ENCODE measurements at regions not wholly inside any gene's neighbourhood (a gene's known extent, or its start where the extent isn't known, plus 50 kb on each side); places are given as distances from the start of the nearest gene placed in this dataset.

DNA sequence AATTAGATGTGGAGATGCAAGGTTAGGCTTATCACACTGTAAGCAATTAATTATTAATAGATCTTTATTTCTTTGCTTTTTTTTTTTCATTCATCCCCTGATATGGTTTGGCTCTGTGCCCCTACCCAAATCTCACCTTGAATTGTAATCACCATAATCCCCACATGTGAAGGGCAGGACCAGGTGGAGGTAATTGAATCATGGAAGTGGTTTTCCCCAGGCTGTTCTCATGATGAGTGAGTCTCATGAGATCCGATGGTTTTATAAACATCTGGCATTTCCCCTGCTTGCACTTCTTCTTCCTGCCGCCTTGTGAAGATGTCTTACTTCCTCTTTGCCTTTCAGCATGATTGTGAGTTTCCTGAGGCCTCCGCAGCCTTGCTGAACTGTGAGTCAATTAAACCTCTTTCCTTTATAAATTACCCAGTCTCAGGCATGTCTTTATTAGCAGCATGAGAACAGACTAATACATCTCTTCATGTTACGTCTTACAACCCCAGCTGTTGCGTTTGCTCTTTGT is 333.8 kb downstream of the CDH26 start:
- Histone ChIP-seq H3K4me1 (ENCODE audit: control insufficient read depth in 1 of 2, insufficient read depth in 1 of 2, low read depth in 1 of 2, low read length in 1 of 2) (peaks cover 17 to 30% of the 10 kb centered on the region in 2 experiments), H3K9me3 (peaks cover 29% of the 10 kb centered on the region), H3K27me3 (no peaks in the 10 kb centered on the region), H3K36me3 (no peaks in the 10 kb centered on the region), H3K4me3 (ENCODE audit: low read depth in 1 of 2, low read length in 1 of 2) (no peak overlapping the region), H3K27ac (peak overlapping the region; percentile 38)
- TF ChIP-seq, protein P1, sequence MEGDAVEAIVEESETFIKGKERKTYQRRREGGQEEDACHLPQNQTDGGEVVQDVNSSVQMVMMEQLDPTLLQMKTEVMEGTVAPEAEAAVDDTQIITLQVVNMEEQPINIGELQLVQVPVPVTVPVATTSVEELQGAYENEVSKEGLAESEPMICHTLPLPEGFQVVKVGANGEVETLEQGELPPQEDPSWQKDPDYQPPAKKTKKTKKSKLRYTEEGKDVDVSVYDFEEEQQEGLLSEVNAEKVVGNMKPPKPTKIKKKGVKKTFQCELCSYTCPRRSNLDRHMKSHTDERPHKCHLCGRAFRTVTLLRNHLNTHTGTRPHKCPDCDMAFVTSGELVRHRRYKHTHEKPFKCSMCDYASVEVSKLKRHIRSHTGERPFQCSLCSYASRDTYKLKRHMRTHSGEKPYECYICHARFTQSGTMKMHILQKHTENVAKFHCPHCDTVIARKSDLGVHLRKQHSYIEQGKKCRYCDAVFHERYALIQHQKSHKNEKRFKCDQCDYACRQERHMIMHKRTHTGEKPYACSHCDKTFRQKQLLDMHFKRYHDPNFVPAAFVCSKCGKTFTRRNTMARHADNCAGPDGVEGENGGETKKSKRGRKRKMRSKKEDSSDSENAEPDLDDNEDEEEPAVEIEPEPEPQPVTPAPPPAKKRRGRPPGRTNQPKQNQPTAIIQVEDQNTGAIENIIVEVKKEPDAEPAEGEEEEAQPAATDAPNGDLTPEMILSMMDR (IDR thresholded peaks at IDR 0.05) = no peak

DNA sequence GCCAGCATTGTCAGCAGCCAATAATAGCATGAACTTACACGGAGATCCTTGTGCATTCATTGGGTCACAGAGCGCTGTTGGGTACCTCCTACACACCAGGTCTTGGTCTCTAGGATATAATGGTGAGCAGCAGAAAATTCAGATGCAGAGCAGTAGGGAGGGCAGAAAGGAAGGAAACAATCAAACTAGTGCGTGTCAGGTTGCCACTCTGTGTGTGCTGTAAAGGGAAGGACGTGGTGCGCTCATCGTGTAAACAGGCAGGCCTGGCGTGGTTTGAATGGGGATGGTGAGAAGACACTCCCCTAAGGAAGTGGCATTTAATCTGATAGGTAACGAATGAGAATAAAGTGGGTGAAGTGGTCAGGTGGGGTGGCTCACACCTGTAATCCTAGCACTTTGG is 336.4 kb downstream of the CDH26 start:
- H3K4me3 ChIP-seq (ENCODE audit: low read depth in 1 of 2, low read length in 1 of 2) = no peak overlapping the region
- TF ChIP-seq, protein P1 (IDR thresholded peaks at IDR 0.05) = no peak
- no peaks in the 10 kb centered on the region for H3K27me3 ChIP-seq
- peak overlapping the region; percentile 74 for H3K27ac ChIP-seq
- H3K4me1 ChIP-seq (ENCODE audit: control insufficient read depth in 1 of 2, insufficient read depth in 1 of 2, low read depth in 1 of 2, low read length in 1 of 2) = peaks cover 42 to 56% of the 10 kb centered on the region in 2 experiments
- no peaks in the 10 kb centered on the region for H3K36me3 ChIP-seq
- peaks cover 25% of the 10 kb centered on the region for H3K9me3 ChIP-seq

DNA sequence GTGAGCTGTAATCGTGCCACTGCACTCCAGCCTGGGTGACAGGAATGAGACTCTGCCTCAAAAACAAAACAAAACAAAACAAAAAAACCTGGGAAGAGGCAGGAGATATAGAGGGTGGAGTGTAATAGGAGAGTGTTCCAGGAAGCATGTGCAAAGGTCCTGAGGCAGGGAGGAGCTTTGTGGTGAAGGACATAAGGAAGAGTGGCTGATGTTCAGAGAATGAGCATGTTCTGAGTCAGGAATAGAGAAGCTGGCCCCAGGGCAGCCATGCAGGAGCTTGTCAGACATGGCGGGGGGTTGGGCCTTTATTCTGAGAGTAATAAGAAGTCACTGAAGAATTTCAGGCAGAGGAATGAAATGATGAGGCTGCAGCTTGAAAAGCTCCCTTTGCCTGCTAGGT is 337.0 kb downstream of the CDH26 start:
- no peaks in the 10 kb centered on the region for H3K27me3 ChIP-seq
- H3K4me1 ChIP-seq (ENCODE audit: control insufficient read depth in 1 of 2, insufficient read depth in 1 of 2, low read depth in 1 of 2, low read length in 1 of 2) = peaks cover 43 to 62% of the 10 kb centered on the region in 2 experiments
- peaks cover 19% of the 10 kb centered on the region for H3K9me3 ChIP-seq
- TF ChIP-seq, protein P1 (IDR thresholded peaks at IDR 0.05) = no peak
- no peak overlapping the region for H3K4me3 ChIP-seq (ENCODE audit: low read depth in 1 of 2, low read length in 1 of 2)
- H3K27ac ChIP-seq = peak overlapping the region; percentile 74
- H3K36me3 ChIP-seq = no peaks in the 10 kb centered on the region

DNA sequence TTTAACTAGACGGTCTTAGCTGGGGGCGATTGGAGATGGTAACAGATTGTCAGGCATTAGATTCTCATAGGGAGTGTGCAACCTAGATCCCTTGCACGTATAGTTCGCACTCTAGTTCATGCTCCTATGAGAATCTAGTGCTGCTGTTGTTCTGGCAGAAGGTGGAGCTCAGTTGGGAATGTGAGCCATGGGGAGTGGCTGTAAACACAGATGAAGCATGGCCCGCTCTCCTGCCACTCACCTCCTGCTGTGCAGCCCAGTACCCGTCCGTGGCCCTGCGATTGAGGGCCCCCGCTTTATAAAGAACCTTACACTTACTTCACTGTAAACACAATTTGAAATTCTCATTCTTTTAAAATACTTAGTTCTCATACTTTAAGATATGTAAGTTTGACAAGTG is 339.4 kb downstream of the CDH26 start:
- no peaks in the 10 kb centered on the region for H3K9me3 ChIP-seq
- H3K27me3 ChIP-seq = no peaks in the 10 kb centered on the region
- TF ChIP-seq, protein P1 (IDR thresholded peaks at IDR 0.05) = no peak
- H3K4me3 ChIP-seq (ENCODE audit: low read depth in 1 of 2, low read length in 1 of 2) = no peak overlapping the region
- peak overlapping the region; percentile 80 for H3K27ac ChIP-seq
- no peaks in the 10 kb centered on the region for H3K36me3 ChIP-seq
- peaks cover 55 to 78% of the 10 kb centered on the region in 2 experiments for H3K4me1 ChIP-seq (ENCODE audit: control insufficient read depth in 1 of 2, insufficient read depth in 1 of 2, low read depth in 1 of 2, low read length in 1 of 2)

DNA sequence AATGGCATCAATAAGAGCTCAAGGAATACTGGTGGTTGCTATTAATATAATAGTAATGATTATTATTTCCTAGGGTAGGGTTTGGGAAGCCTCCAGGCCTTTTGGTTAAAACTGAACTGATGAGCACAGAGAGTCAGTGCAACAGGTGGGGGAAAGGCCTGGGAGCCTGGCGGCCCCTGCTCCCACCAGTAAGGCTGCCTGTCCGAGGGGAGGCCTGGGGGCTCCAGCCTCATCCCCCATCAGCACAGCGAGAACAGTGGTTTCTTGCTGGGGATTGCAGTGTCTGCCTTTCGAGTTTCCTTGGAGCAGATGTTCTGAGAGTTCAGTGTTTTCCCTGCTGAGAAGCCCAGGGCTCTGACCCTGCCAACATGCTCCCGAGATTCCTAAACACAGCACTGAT is 340.4 kb downstream of the CDH26 start:
- H3K9me3 ChIP-seq = no peaks in the 10 kb centered on the region
- H3K36me3 ChIP-seq = no peaks in the 10 kb centered on the region
- H3K27me3 ChIP-seq = no peaks in the 10 kb centered on the region
- TF ChIP-seq, protein P1 (IDR thresholded peaks at IDR 0.05) = no peak
- H3K4me3 ChIP-seq (ENCODE audit: low read depth in 1 of 2, low read length in 1 of 2) = no peak overlapping the region
- H3K27ac ChIP-seq = peak overlapping the region; percentile 80
- H3K4me1 ChIP-seq (ENCODE audit: control insufficient read depth in 1 of 2, insufficient read depth in 1 of 2, low read depth in 1 of 2, low read length in 1 of 2) = peaks cover 58 to 79% of the 10 kb centered on the region in 2 experiments
